ENCODE measurements at regions not wholly inside any gene's neighbourhood (a gene's known extent, or its start where the extent isn't known, plus 50 kb on each side); places are given as distances from the start of the nearest gene placed in this dataset.

DNA sequence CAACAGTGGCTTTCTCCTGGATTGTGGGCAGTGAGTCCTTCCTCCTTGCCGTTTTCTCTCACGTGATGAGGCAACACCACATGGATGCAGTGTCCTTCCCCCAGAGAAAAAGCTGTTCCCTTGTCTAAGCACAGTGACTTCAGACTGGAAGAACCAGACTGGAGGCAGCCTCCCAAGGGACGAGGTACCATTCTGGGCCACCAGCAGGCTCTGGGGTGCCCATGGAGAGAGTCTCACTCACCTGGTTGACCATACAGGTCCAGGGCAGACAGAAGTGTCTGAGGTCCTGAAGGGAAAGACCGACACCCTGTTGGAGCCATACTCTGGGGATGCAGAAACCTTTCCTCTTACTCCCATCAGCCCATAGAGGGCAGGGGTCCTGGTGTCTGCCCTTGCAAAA is 69.2 kb upstream of the DOCK1 start:
- TF ChIP-seq, protein P1, sequence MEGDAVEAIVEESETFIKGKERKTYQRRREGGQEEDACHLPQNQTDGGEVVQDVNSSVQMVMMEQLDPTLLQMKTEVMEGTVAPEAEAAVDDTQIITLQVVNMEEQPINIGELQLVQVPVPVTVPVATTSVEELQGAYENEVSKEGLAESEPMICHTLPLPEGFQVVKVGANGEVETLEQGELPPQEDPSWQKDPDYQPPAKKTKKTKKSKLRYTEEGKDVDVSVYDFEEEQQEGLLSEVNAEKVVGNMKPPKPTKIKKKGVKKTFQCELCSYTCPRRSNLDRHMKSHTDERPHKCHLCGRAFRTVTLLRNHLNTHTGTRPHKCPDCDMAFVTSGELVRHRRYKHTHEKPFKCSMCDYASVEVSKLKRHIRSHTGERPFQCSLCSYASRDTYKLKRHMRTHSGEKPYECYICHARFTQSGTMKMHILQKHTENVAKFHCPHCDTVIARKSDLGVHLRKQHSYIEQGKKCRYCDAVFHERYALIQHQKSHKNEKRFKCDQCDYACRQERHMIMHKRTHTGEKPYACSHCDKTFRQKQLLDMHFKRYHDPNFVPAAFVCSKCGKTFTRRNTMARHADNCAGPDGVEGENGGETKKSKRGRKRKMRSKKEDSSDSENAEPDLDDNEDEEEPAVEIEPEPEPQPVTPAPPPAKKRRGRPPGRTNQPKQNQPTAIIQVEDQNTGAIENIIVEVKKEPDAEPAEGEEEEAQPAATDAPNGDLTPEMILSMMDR (IDR thresholded peaks at IDR 0.05; ENCODE audit: extremely low read depth, low read depth, low read length): no peak
- Histone ChIP-seq H3K79me2 (ENCODE audit: insufficient read depth, low read length) (no peaks in the 10 kb centered on the region), H3K27ac (ENCODE audit: low read depth, low read length) (no peak overlapping the region), H3K27me3 (ENCODE audit: insufficient read depth, low read length) (peaks cover 47% of the 10 kb centered on the region), H3K4me2 (ENCODE audit: insufficient read depth, low read length) (no peak overlapping the region), H4K20me1 (ENCODE audit: insufficient read depth, low read length) (no peaks in the 10 kb centered on the region), H2AFZ (ENCODE audit: low read length) (no peak overlapping the region), H3K4me3 (ENCODE audit: insufficient read depth, low read length) (no peak overlapping the region), H3K9me3 (ENCODE audit: low read depth, low read length) (no peaks in the 10 kb centered on the region), H3K4me1 (ENCODE audit: insufficient read depth, low read length) (no peaks in the 10 kb centered on the region), H3K36me3 (ENCODE audit: insufficient read depth, low read length) (no peaks in the 10 kb centered on the region)
- no peak for DNase-seq (ENCODE audit: insufficient read length, low spot score, missing footprints)

DNA sequence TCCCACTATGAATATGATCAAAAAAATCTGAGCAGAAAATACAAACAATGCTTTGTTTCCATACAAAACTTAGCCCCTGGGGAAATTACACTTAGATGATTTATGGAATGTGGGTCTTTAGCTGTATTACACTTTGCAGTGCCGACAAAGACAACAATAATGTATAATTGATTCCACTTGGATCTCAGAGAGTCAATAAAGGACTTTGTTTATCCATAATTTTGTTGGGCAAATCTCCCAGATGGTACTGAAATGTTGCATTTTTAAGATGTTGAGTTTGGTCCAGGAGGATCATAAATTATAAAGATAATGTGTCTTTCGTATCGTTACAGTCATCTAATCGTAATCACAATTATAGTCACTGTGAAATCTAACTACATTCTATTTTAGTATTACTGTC is 66.9 kb upstream of the DOCK1 start:
- H3K27ac ChIP-seq (ENCODE audit: low read depth, low read length): no peak overlapping the region
- H2AFZ ChIP-seq (ENCODE audit: low read length): no peak overlapping the region
- no peaks in the 10 kb centered on the region for H3K9me3 ChIP-seq (ENCODE audit: low read depth, low read length)
- peaks cover 53% of the 10 kb centered on the region for H3K27me3 ChIP-seq (ENCODE audit: insufficient read depth, low read length)
- H3K4me1 ChIP-seq (ENCODE audit: insufficient read depth, low read length): no peaks in the 10 kb centered on the region
- no peak overlapping the region for H3K4me2 ChIP-seq (ENCODE audit: insufficient read depth, low read length)
- H3K4me3 ChIP-seq (ENCODE audit: insufficient read depth, low read length): no peak overlapping the region
- H3K79me2 ChIP-seq (ENCODE audit: insufficient read depth, low read length): no peaks in the 10 kb centered on the region
- H4K20me1 ChIP-seq (ENCODE audit: insufficient read depth, low read length): no peaks in the 10 kb centered on the region
- no peaks in the 10 kb centered on the region for H3K36me3 ChIP-seq (ENCODE audit: insufficient read depth, low read length)
- no peak for DNase-seq (ENCODE audit: insufficient read length, low spot score, missing footprints)
- TF ChIP-seq, protein P1 (IDR thresholded peaks at IDR 0.05; ENCODE audit: extremely low read depth, low read depth, low read length): no peak

DNA sequence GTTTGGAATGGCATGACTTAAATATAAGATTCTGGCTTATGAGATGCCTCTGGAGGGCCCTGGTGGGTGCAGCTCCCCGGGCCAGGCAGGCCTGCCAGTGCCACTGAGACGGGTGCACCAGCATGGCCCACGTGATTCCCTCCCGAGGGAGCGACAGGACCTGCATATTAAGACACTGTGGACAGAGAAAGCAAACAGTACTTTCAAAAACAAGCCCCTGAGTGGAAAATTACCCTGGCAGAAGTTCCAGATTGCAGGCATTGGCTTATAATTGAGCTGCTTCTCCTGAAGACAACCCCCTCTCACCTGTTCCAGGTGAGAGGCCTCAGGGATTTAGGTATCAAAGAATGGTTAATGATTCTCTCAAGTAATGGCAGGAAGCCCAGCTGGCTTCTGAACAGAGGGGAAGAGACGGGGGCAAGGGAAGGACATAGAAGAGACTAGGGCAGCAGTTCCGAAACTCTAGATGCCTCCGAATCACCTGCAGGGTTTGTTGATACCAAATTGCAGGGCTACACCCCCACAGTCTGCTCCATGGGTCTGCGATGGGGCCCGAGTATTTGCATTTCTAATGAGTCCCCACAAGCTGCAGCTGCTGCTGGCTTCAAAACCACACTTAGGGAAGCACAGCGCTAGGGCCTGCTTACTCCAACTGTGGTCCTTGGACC is 66.0 kb upstream of the DOCK1 start:
- Histone ChIP-seq H3K27me3 (ENCODE audit: insufficient read depth, low read length) (peaks cover 47% of the 10 kb centered on the region), H3K79me2 (ENCODE audit: insufficient read depth, low read length) (no peaks in the 10 kb centered on the region), H3K4me1 (ENCODE audit: insufficient read depth, low read length) (no peaks in the 10 kb centered on the region), H3K36me3 (ENCODE audit: insufficient read depth, low read length) (no peaks in the 10 kb centered on the region), H3K9me3 (ENCODE audit: low read depth, low read length) (no peaks in the 10 kb centered on the region), H4K20me1 (ENCODE audit: insufficient read depth, low read length) (no peaks in the 10 kb centered on the region), H3K4me3 (ENCODE audit: insufficient read depth, low read length) (no peak overlapping the region), H3K27ac (ENCODE audit: low read depth, low read length) (no peak overlapping the region), H2AFZ (ENCODE audit: low read length) (no peak overlapping the region), H3K4me2 (ENCODE audit: insufficient read depth, low read length) (no peak overlapping the region)
- TF ChIP-seq, protein P1 (IDR thresholded peaks at IDR 0.05; ENCODE audit: extremely low read depth, low read depth, low read length): no peak
- no peak for DNase-seq (ENCODE audit: insufficient read length, low spot score, missing footprints)

DNA sequence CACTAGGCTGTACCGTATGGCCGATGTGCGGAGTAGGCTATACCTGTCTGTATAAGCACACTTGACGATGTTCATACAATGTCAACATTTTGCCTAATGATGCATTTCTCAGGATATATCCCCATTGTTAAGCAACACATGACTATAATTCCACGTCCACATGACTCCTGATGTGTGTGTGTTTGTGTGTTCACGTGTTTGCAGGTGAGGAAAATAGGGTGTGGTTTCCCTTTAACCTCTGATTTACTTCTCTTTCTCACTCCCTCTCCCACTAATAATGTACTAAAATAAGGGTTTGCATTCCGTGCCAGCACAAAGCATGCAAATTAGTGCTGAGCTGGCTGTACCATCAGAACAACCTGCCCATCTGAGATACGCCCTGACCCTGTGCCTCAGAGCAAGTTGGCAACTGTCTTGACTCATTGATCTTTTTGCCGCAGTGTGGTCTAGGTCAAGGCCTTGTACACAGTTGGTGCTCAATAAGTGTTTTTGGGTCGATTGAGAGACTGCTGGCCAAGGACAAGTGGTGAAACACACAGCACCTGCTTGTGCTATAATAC is 64.6 kb upstream of the DOCK1 start:
- Histone ChIP-seq H4K20me1 (ENCODE audit: insufficient read depth, low read length) (no peaks in the 10 kb centered on the region), H2AFZ (ENCODE audit: low read length) (no peak overlapping the region), H3K36me3 (ENCODE audit: insufficient read depth, low read length) (no peaks in the 10 kb centered on the region), H3K4me3 (ENCODE audit: insufficient read depth, low read length) (no peak overlapping the region), H3K4me1 (ENCODE audit: insufficient read depth, low read length) (no peaks in the 10 kb centered on the region), H3K9me3 (ENCODE audit: low read depth, low read length) (no peaks in the 10 kb centered on the region), H3K4me2 (ENCODE audit: insufficient read depth, low read length) (no peak overlapping the region), H3K27me3 (ENCODE audit: insufficient read depth, low read length) (peaks cover 40% of the 10 kb centered on the region), H3K79me2 (ENCODE audit: insufficient read depth, low read length) (no peaks in the 10 kb centered on the region), H3K27ac (ENCODE audit: low read depth, low read length) (no peak overlapping the region)
- TF ChIP-seq, protein P1 (IDR thresholded peaks at IDR 0.05; ENCODE audit: extremely low read depth, low read depth, low read length): no peak
- DNase-seq (ENCODE audit: insufficient read length, low spot score, missing footprints): no peak
